ENCODE measurements at regions not wholly inside any gene's neighbourhood (a gene's known extent, or its start where the extent isn't known, plus 50 kb on each side); places are given as distances from the start of the nearest gene placed in this dataset.

DNA sequence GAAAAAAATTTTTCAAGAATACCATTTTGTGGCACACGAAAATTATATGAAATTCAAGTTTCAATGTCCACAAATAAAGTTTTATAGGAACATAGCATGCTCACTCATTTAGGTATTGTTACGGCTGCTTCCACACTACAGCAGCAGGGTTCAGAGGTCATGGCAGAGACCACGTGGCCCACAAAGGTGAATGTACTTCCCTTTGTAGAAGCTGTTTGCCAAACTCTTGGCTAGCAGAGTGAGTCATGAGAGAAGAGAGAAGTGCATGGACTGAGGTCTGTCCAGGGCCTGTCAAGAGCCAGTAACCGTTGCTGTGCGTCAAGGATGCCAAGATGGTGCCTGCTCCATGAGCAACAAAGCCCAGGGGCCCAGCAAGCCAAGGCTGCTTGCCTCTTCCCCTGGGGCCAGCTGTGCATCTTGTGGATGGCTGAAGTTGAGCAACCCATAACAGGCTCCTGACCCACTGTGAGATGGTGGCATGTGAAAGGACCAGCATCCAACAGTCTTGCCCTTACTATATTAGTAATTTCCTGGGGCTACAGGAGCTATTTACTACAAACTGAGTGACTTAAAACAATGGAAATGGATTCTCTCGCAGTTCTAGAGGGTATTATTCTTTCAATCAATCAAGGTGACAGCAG is 64.8 kb upstream of the ATP5PO start (continued):
- TF ChIP-seq, protein P1, sequence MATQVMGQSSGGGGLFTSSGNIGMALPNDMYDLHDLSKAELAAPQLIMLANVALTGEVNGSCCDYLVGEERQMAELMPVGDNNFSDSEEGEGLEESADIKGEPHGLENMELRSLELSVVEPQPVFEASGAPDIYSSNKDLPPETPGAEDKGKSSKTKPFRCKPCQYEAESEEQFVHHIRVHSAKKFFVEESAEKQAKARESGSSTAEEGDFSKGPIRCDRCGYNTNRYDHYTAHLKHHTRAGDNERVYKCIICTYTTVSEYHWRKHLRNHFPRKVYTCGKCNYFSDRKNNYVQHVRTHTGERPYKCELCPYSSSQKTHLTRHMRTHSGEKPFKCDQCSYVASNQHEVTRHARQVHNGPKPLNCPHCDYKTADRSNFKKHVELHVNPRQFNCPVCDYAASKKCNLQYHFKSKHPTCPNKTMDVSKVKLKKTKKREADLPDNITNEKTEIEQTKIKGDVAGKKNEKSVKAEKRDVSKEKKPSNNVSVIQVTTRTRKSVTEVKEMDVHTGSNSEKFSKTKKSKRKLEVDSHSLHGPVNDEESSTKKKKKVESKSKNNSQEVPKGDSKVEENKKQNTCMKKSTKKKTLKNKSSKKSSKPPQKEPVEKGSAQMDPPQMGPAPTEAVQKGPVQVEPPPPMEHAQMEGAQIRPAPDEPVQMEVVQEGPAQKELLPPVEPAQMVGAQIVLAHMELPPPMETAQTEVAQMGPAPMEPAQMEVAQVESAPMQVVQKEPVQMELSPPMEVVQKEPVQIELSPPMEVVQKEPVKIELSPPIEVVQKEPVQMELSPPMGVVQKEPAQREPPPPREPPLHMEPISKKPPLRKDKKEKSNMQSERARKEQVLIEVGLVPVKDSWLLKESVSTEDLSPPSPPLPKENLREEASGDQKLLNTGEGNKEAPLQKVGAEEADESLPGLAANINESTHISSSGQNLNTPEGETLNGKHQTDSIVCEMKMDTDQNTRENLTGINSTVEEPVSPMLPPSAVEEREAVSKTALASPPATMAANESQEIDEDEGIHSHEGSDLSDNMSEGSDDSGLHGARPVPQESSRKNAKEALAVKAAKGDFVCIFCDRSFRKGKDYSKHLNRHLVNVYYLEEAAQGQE (IDR thresholded peaks at IDR 0.05; ENCODE audit: unreplicated experiment), result no peak
- no peak for TF ChIP-seq CREB1 (CRISPR knock-in tag; IDR thresholded peaks at IDR 0.05; ENCODE audit: low read depth)
- TF ChIP-seq, protein P2, sequence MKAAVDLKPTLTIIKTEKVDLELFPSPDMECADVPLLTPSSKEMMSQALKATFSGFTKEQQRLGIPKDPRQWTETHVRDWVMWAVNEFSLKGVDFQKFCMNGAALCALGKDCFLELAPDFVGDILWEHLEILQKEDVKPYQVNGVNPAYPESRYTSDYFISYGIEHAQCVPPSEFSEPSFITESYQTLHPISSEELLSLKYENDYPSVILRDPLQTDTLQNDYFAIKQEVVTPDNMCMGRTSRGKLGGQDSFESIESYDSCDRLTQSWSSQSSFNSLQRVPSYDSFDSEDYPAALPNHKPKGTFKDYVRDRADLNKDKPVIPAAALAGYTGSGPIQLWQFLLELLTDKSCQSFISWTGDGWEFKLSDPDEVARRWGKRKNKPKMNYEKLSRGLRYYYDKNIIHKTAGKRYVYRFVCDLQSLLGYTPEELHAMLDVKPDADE (IDR thresholded peaks at IDR 0.05), result no peak
- TF ChIP-seq ZNF331 (CRISPR knock-in tag; IDR thresholded peaks at IDR 0.05; ENCODE audit: low read depth), result no peak
- TF ChIP-seq NANOG (IDR thresholded peaks at IDR 0.05; ENCODE audit: borderline replicate concordance), result no peak

DNA sequence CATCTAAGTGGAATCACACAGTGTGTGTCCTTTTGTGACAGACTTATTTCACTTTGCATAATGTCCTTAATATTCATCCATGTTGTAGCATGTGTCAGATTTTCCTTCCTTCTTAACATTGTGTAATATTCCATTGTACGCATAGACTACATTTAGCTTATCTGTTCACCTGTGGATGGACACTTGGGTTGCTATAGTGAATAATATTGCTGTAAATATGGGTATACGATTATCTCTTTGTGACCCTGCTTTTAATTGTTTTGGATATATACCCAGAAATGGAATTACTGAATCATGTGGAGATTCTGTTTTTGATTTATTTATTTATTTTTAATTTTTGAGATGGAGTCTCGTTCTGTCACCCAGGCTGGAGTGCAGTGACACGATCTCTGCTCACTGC is 63.0 kb upstream of the ATP5PO start:
- no peaks in the 10 kb centered on the region; the same call in 1 of the 2 replicates for H3K9me2 ChIP-seq (ENCODE audit: insufficient read depth)
- no peaks in the 10 kb centered on the region for H3K79me2 ChIP-seq (replicated peaks; ENCODE audit: insufficient read depth)
- no peaks in the 10 kb centered on the region for H3K36me3 ChIP-seq (ENCODE audit: insufficient read depth)
- Mint-ChIP-seq H3K27me3 (ENCODE audit: insufficient read depth, low read depth, poor library complexity) (no peaks in the 10 kb centered on the region), H3K36me3 (ENCODE audit: low read depth) (no peaks in the 10 kb centered on the region), H3K9me3 (no peaks in the 10 kb centered on the region), H3K27ac (no peak overlapping the region), H3K4me3 (no peak overlapping the region), H3K4me1 (peaks cover 15% of the 10 kb centered on the region)
- no peak overlapping the region for H3K27ac ChIP-seq (ENCODE audit: low read depth)
- H3K4me3 ChIP-seq, result no peak overlapping the region
- no peak overlapping the region for H3K4me2 ChIP-seq
- H4K20me1 ChIP-seq (replicated peaks; ENCODE audit: insufficient read depth), result no peaks in the 10 kb centered on the region
- peaks cover 16% of the 10 kb centered on the region for H3K4me1 ChIP-seq (ENCODE audit: insufficient read depth)
- no peak overlapping the region for H2AFZ ChIP-seq
- no peaks in the 10 kb centered on the region for H3K27me3 ChIP-seq (ENCODE audit: insufficient read depth)
- ATAC-seq (no peak), DNase-seq (ENCODE audit: low spot score) (no peak)
- no peaks in the 10 kb centered on the region for H3F3A ChIP-seq (replicated peaks; ENCODE audit: low read depth)
- TF ChIP-seq NANOG (IDR thresholded peaks at IDR 0.05; ENCODE audit: borderline replicate concordance) (no peak), ZNF114 (CRISPR knock-in tag; IDR thresholded peaks at IDR 0.05) (no peak), POLR2AphosphoS5 (IDR thresholded peaks at IDR 0.05; ENCODE audit: low read depth) (no peak), EZH2phosphoT487 (IDR thresholded peaks at IDR 0.05; ENCODE audit: unreplicated experiment) (no peak)
- TF ChIP-seq, protein P2 (IDR thresholded peaks at IDR 0.05), result no peak
- TF ChIP-seq, protein P3, sequence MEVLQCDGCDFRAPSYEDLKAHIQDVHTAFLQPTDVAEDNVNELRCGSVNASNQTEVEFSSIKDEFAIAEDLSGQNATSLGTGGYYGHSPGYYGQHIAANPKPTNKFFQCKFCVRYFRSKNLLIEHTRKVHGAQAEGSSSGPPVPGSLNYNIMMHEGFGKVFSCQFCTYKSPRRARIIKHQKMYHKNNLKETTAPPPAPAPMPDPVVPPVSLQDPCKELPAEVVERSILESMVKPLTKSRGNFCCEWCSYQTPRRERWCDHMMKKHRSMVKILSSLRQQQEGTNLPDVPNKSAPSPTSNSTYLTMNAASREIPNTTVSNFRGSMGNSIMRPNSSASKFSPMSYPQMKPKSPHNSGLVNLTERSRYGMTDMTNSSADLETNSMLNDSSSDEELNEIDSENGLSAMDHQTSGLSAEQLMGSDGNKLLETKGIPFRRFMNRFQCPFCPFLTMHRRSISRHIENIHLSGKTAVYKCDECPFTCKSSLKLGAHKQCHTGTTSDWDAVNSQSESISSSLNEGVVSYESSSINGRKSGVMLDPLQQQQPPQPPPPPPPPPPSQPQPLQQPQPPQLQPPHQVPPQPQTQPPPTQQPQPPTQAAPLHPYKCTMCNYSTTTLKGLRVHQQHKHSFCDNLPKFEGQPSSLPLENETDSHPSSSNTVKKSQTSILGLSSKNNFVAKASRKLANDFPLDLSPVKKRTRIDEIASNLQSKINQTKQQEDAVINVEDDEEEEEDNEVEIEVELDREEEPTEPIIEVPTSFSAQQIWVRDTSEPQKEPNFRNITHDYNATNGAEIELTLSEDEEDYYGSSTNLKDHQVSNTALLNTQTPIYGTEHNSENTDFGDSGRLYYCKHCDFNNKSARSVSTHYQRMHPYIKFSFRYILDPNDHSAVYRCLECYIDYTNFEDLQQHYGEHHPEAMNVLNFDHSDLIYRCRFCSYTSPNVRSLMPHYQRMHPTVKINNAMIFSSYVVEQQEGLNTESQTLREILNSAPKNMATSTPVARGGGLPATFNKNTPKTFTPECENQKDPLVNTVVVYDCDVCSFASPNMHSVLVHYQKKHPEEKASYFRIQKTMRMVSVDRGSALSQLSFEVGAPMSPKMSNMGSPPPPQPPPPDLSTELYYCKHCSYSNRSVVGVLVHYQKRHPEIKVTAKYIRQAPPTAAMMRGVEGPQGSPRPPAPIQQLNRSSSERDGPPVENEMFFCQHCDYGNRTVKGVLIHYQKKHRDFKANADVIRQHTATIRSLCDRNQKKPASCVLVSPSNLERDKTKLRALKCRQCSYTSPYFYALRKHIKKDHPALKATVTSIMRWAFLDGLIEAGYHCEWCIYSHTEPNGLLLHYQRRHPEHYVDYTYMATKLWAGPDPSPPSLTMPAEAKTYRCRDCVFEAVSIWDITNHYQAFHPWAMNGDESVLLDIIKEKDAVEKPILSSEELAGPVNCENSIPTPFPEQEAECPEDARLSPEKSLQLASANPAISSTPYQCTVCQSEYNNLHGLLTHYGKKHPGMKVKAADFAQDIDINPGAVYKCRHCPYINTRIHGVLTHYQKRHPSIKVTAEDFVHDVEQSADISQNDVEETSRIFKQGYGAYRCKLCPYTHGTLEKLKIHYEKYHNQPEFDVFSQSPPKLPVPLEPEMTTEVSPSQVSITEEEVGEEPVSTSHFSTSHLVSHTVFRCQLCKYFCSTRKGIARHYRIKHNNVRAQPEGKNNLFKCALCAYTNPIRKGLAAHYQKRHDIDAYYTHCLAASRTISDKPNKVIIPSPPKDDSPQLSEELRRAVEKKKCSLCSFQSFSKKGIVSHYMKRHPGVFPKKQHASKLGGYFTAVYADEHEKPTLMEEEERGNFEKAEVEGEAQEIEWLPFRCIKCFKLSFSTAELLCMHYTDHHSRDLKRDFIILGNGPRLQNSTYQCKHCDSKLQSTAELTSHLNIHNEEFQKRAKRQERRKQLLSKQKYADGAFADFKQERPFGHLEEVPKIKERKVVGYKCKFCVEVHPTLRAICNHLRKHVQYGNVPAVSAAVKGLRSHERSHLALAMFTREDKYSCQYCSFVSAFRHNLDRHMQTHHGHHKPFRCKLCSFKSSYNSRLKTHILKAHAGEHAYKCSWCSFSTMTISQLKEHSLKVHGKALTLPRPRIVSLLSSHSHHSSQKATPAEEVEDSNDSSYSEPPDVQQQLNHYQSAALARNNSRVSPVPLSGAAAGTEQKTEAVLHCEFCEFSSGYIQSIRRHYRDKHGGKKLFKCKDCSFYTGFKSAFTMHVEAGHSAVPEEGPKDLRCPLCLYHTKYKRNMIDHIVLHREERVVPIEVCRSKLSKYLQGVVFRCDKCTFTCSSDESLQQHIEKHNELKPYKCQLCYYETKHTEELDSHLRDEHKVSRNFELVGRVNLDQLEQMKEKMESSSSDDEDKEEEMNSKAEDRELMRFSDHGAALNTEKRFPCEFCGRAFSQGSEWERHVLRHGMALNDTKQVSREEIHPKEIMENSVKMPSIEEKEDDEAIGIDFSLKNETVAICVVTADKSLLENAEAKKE (CRISPR knock-in tag; IDR thresholded peaks at IDR 0.05), result no peak
- TF ChIP-seq, protein P4, sequence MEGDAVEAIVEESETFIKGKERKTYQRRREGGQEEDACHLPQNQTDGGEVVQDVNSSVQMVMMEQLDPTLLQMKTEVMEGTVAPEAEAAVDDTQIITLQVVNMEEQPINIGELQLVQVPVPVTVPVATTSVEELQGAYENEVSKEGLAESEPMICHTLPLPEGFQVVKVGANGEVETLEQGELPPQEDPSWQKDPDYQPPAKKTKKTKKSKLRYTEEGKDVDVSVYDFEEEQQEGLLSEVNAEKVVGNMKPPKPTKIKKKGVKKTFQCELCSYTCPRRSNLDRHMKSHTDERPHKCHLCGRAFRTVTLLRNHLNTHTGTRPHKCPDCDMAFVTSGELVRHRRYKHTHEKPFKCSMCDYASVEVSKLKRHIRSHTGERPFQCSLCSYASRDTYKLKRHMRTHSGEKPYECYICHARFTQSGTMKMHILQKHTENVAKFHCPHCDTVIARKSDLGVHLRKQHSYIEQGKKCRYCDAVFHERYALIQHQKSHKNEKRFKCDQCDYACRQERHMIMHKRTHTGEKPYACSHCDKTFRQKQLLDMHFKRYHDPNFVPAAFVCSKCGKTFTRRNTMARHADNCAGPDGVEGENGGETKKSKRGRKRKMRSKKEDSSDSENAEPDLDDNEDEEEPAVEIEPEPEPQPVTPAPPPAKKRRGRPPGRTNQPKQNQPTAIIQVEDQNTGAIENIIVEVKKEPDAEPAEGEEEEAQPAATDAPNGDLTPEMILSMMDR (conservative IDR thresholded peaks at IDR 0.05; ENCODE audit: low read depth in 2 of 2), result no peak

Measured in GM23338 (cell line).